ENCODE measurements at regions not wholly inside any gene's neighbourhood (a gene's known extent, or its start where the extent isn't known, plus 50 kb on each side); places are given as distances from the start of the nearest gene placed in this dataset.
"Not testable (repeated sequence)": the region's sequence is repeated elsewhere in the genome, so short reads cannot be mapped to it uniquely, and the experiment has no call there.

DNA sequence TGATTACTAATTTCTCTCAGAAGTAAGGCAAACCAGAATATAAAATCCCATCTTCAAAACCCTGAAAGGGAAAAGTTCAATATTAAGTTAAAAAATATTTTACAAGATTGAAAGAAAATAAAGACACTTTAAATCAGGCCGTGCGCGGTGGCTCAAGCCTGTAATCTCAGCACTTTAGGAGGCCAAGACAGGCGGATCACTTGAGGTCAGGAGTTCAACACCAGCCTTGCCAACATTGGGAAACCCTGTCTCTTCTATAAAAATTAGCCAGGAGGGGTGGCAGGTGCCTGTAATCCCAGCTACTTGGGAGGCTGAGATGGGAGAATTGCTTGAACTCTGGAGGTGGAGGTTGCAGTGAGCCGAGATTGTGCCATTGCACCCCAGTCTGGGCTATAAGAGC lies 364.6 kb upstream of the PIK3R1 start:
- TF ChIP-seq, protein P1, sequence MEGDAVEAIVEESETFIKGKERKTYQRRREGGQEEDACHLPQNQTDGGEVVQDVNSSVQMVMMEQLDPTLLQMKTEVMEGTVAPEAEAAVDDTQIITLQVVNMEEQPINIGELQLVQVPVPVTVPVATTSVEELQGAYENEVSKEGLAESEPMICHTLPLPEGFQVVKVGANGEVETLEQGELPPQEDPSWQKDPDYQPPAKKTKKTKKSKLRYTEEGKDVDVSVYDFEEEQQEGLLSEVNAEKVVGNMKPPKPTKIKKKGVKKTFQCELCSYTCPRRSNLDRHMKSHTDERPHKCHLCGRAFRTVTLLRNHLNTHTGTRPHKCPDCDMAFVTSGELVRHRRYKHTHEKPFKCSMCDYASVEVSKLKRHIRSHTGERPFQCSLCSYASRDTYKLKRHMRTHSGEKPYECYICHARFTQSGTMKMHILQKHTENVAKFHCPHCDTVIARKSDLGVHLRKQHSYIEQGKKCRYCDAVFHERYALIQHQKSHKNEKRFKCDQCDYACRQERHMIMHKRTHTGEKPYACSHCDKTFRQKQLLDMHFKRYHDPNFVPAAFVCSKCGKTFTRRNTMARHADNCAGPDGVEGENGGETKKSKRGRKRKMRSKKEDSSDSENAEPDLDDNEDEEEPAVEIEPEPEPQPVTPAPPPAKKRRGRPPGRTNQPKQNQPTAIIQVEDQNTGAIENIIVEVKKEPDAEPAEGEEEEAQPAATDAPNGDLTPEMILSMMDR (IDR thresholded peaks at IDR 0.05) = not testable (repeated sequence)
- TF ChIP-seq POLR2A, EP300 (IDR thresholded peaks at IDR 0.05): not testable (repeated sequence)
